ENCODE measurements at regions not wholly inside any gene's neighbourhood (a gene's known extent, or its start where the extent isn't known, plus 50 kb on each side); places are given as distances from the start of the nearest gene placed in this dataset.

- no peaks in the 10 kb centered on the region for H3K36me3 ChIP-seq
- no peak for ATAC-seq
- H3K9me3 ChIP-seq: peaks cover 0 to 9% (median 0%) of the 10 kb centered on the region in 11 donors
- no peaks in the 10 kb centered on the region for H3K27me3 ChIP-seq
- no peak for DNase-seq
- 84 to 87% methylated on average over 2 of the region's 2 CpGs for WGBS, 2 donors
- H3K27ac ChIP-seq: no peak overlapping the region
- H3K4me1 ChIP-seq: no peaks in the 10 kb centered on the region
- H3K4me3 ChIP-seq: no peak overlapping the region
- intact Hi-C loops (cut with DNase I): no loop called here
- no peak for TF ChIP-seq CTCF (IDR thresholded peaks at IDR 0.05)
These were observed 1243.5 kb downstream of the EFNB2 start for GRCh38 chr13:105291987-105292386.

- TF ChIP-seq CTCF (IDR thresholded peaks at IDR 0.05): no peak
- 84 to 87% methylated on average over 1 of the region's 1 CpG for WGBS, 2 donors
- intact Hi-C loops (cut with DNase I): no loop called here
These were observed 1244.9 kb downstream of the EFNB2 start for GRCh38 chr13:105290596-105290995.

GRCh38 chr13:105285526-105285925, 1249.9 kb downstream of the EFNB2 start:
- H3K4me1 ChIP-seq: no peaks in the 10 kb centered on the region
- DNase-seq (no peak), ATAC-seq (no peak)
- no peak for TF ChIP-seq CTCF (IDR thresholded peaks at IDR 0.05)
- WGBS, 2 donors: 97 to 98% methylated on average over 2 of the region's 2 CpGs
- H3K27ac ChIP-seq: no peak overlapping the region
- intact Hi-C loops (cut with DNase I): no loop called here
- H3K27me3 ChIP-seq: no peaks in the 10 kb centered on the region
- peaks cover 0 to 3% (median 0%) of the 10 kb centered on the region in 11 donors for H3K9me3 ChIP-seq
- no peak overlapping the region for H3K4me3 ChIP-seq
- H3K36me3 ChIP-seq: no peaks in the 10 kb centered on the region

More at GRCh38 chr13:105290596-105290995, 1244.9 kb downstream of the EFNB2 start:
- no peaks in the 10 kb centered on the region for H3K4me1 ChIP-seq
- no peak for DNase-seq
- H3K4me3 ChIP-seq: no peak overlapping the region
- no peaks in the 10 kb centered on the region for H3K36me3 ChIP-seq
- no peaks in the 10 kb centered on the region for H3K27me3 ChIP-seq
- H3K9me3 ChIP-seq: peaks cover 0 to 8% (median 0%) of the 10 kb centered on the region in 11 donors
- ATAC-seq: no peak
- no peak overlapping the region for H3K27ac ChIP-seq

- H3K4me1 ChIP-seq: no peaks in the 10 kb centered on the region
- no peak for TF ChIP-seq CTCF (IDR thresholded peaks at IDR 0.05)
- H3K27ac ChIP-seq: no peak overlapping the region
- 87 to 89% methylated on average over 14 of the region's 14 CpGs for WGBS, 2 donors
- no peaks in the 10 kb centered on the region for H3K9me3 ChIP-seq
- H3K4me3 ChIP-seq: no peak overlapping the region
- intact Hi-C loops (cut with DNase I): no loop called here
- no peak for DNase-seq
- ATAC-seq: no peak
- H3K36me3 ChIP-seq: no peaks in the 10 kb centered on the region
- H3K27me3 ChIP-seq: no peaks in the 10 kb centered on the region
These were observed 1252.8 kb downstream of the EFNB2 start for GRCh38 chr13:105282406-105283285.
